GM23338 (cell line): ENCODE measurements at regions not wholly inside any gene's neighbourhood (a gene's known extent, or its start where the extent isn't known, plus 50 kb on each side); places are given as distances from the start of the nearest gene placed in this dataset.

ENCODE experiments used
- ATAC-seq: fragments of 200-7000 bp; cut with Tn5 transposase; 3 replicates; pipeline ENCODE4 v1.9.1; 2020
- DNase-seq: peaks from one replicate; pipeline ENCODE4 v3.0.0-alpha.2; 2015; ENCODE audit warnings: low spot score
- H2AFZ ChIP-seq: fragments of 200-600 bp; sonication (generic); 2 replicates; pipeline ENCODE4 v1.8.0; 2016; ENCODE audit warnings: antibody characterized with exemption, mild to moderate bottlenecking, moderate library complexity
- H3F3A ChIP-seq: fragments of 200-600 bp; sonication (generic); replicated peaks from 2 replicates; pipeline ENCODE4 v1.8.0; 2017; ENCODE audit warnings: antibody characterized with exemption, mixed run types, low read depth
- H3K27ac ChIP-seq: fragments of 200-600 bp; sonication (generic); 2 replicates; pipeline ENCODE4 v1.6.1; 2016; ENCODE audit warnings: low read depth
- H3K27me3 ChIP-seq: fragments of 200-600 bp; sonication (generic); 2 replicates; pipeline ENCODE4 v1.8.0; 2016; ENCODE audit warnings: mild to moderate bottlenecking, mixed run types, moderate library complexity; ENCODE audit not compliant: insufficient read depth
- H3K36me3 ChIP-seq: fragments of 200-600 bp; sonication (generic); 2 replicates; pipeline ENCODE4 v1.8.0; 2016; ENCODE audit warnings: mild to moderate bottlenecking; ENCODE audit not compliant: insufficient read depth
- H3K4me1 ChIP-seq: fragments of 200-600 bp; sonication (generic); 2 replicates; pipeline ENCODE4 v1.8.0; 2016; ENCODE audit warnings: mild to moderate bottlenecking, moderate library complexity; ENCODE audit not compliant: insufficient read depth
- H3K4me2 ChIP-seq: fragments of 200-600 bp; sonication (generic); 2 replicates; pipeline ENCODE4 v1.7.1; 2017; ENCODE audit warnings: mixed run types
- H3K4me3 ChIP-seq: fragments of 200-600 bp; sonication (generic); 2 replicates; pipeline ENCODE4 v1.6.1; 2016; ENCODE audit warnings: mixed run types
- H3K79me2 ChIP-seq: fragments of 200-600 bp; sonication (generic); replicated peaks from 2 replicates; pipeline ENCODE4 v1.8.0; 2017; ENCODE audit warnings: mild to moderate bottlenecking; ENCODE audit not compliant: insufficient read depth
- H3K9me2 ChIP-seq: fragments of 200-600 bp; sonication (generic); 2 replicates; pipeline ENCODE4 v1.8.0; 2017; ENCODE audit not compliant: insufficient read depth
- H4K20me1 ChIP-seq: fragments of 200-600 bp; sonication (generic); replicated peaks from 2 replicates; pipeline ENCODE4 v1.8.0; 2017; ENCODE audit warnings: mild to moderate bottlenecking; ENCODE audit not compliant: insufficient read depth
- H3K27ac Mint-ChIP-seq: 2 replicates; pipeline ENCODE4 v1.8.0; 2020; ENCODE audit warnings: inconsistent platforms, mild to moderate bottlenecking, moderate library complexity, mixed read lengths
- H3K27me3 Mint-ChIP-seq: 3 replicates; pipeline ENCODE4 v1.8.0; 2022; ENCODE audit warnings: low read depth, mild to moderate bottlenecking, moderate library complexity, mixed read lengths, inconsistent platforms; ENCODE audit not compliant: insufficient read depth, poor library complexity
- H3K36me3 Mint-ChIP-seq: 3 replicates; pipeline ENCODE4 v1.8.0; 2021; ENCODE audit warnings: low read depth, mild to moderate bottlenecking, inconsistent platforms, moderate library complexity, mixed read lengths
- H3K4me1 Mint-ChIP-seq: 3 replicates; pipeline ENCODE4 v1.8.0; 2020; ENCODE audit warnings: mild to moderate bottlenecking, inconsistent platforms, mixed read lengths
- H3K4me3 Mint-ChIP-seq: 3 replicates; pipeline ENCODE4 v1.8.0; 2021; ENCODE audit warnings: moderate library complexity, mild to moderate bottlenecking, inconsistent platforms, mixed read lengths
- H3K9me3 Mint-ChIP-seq: 3 replicates; pipeline ENCODE4 v1.8.0; 2020; ENCODE audit warnings: moderate library complexity, mild to moderate bottlenecking, inconsistent platforms, mixed read lengths
- CREB1 ChIP-seq: fragments of 250-450 bp; sonication (Bioruptor Pico); IDR thresholded peaks from 2 replicates; pipeline ENCODE4 v1.5.0; 2020; ENCODE audit warnings: low read depth, mild to moderate bottlenecking, moderate library complexity
- EZH2 ChIP-seq: fragments of 200-600 bp; sonication (generic); IDR thresholded peaks from one replicate; pipeline ENCODE4 v1.8.0; 2017; ENCODE audit warnings: antibody characterized with exemption, mild to moderate bottlenecking, low read depth; ENCODE audit not compliant: unreplicated experiment
- EZH2phosphoT487 ChIP-seq: fragments of 200-600 bp; sonication (generic); IDR thresholded peaks from one replicate; pipeline ENCODE4 v1.8.1; 2018; ENCODE audit warnings: antibody characterized with exemption; ENCODE audit not compliant: unreplicated experiment
- JUNB ChIP-seq: IDR thresholded peaks from one replicate; pipeline ENCODE4 v1.6.1; 2016; ENCODE audit warnings: antibody characterized with exemption; ENCODE audit not compliant: unreplicated experiment
- NANOG ChIP-seq: IDR thresholded peaks from 2 replicates; pipeline ENCODE4 v1.6.1; 2016; ENCODE audit warnings: antibody characterized with exemption, borderline replicate concordance
- POLR2AphosphoS5 ChIP-seq: IDR thresholded peaks from 2 replicates; pipeline ENCODE4 v1.6.1; 2016; ENCODE audit warnings: antibody characterized with exemption, low read depth
- STAT1 ChIP-seq: IDR thresholded peaks from one replicate; pipeline ENCODE4 v1.6.1; 2016; ENCODE audit warnings: antibody characterized with exemption; ENCODE audit not compliant: unreplicated experiment
- ZNF114 ChIP-seq: fragments of 250-450 bp; sonication (Bioruptor Pico); IDR thresholded peaks from 2 replicates; pipeline ENCODE4 v1.5.0; 2020; ENCODE audit warnings: mild to moderate bottlenecking, moderate library complexity
- ZNF331 ChIP-seq: fragments of 250-450 bp; sonication (Bioruptor Pico); IDR thresholded peaks from 2 replicates; pipeline ENCODE4 v1.5.0; 2020; ENCODE audit warnings: low read depth, mild to moderate bottlenecking, moderate library complexity
- TF ChIP-seq, protein P1 (sequence below): IDR thresholded peaks from 2 replicates; pipeline ENCODE4 v1.6.1; 2016; ENCODE audit warnings: antibody characterized with exemption
- TF ChIP-seq, protein P2 (sequence below), 2 experiments: fragments of 200-600 bp in 1 of 2; sonication (generic) in 1 of 2; conservative IDR thresholded peaks; 2 replicates each; pipeline versions ENCODE4 v1.5.1 to v1.6.1; 2016 to 2017; ENCODE audit warnings: antibody characterized with exemption in 2 of 2, low read depth in 2 of 2, mild to moderate bottlenecking in 2 of 2, moderate library complexity in 1 of 2
- TF ChIP-seq, protein P3 (sequence below): IDR thresholded peaks from one replicate; pipeline ENCODE4 v1.6.1; 2018; ENCODE audit warnings: antibody characterized with exemption; ENCODE audit not compliant: unreplicated experiment

DNA sequence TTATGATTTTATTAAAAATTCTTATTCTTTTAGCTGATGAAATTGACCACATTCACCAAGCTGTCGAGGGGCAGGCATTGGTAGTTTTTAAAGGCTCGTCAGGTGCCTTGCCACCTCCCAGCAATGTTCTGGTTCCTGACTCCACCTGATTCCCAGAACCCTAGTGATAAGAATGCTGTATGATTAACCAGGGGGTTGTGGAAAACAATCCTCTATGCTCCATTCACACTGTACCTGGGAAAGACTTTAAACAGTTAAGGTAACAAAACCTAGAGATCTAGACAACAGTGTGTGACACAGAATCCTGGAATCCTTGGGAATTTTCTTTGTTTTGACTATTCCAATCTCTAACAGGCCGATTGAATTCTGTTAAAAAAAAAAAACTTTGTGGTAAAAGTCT is 165.7 kb upstream of the OLIG3 start (continued):
- TF ChIP-seq POLR2AphosphoS5: no peak
- TF ChIP-seq, protein P1, sequence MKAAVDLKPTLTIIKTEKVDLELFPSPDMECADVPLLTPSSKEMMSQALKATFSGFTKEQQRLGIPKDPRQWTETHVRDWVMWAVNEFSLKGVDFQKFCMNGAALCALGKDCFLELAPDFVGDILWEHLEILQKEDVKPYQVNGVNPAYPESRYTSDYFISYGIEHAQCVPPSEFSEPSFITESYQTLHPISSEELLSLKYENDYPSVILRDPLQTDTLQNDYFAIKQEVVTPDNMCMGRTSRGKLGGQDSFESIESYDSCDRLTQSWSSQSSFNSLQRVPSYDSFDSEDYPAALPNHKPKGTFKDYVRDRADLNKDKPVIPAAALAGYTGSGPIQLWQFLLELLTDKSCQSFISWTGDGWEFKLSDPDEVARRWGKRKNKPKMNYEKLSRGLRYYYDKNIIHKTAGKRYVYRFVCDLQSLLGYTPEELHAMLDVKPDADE: no peak
- TF ChIP-seq JUNB: no peak
- no peak for TF ChIP-seq EZH2phosphoT487

DNA sequence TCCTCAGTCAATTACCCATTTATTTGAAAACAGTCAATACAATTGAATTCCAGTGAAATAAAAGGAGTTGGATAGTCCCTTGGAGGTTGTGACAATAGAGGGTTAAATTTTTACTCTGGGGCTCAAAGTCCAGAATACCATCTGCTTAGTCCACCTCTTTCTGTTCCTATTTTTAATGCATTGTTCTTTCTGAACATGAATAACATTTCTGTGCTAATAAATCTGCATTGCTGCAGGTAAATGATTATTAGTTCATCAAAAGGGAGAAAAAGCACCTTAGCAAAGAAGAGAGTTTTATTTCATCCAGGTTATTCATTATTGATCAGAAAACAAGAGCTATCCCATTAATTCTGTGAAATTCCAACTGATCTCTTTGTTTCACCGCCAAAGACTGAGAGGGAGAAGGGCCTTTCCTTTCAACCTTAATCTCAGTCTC is 166.1 kb upstream of the OLIG3 start:
- Histone ChIP-seq H3K4me3 (no peak overlapping the region), H3F3A (no peaks in the 10 kb centered on the region), H3K9me2 (0 out of 2 replicates have a peak, but pooled peaks cover 8% of the 10 kb centered on the region), H3K36me3 (no peaks in the 10 kb centered on the region; the same call in 1 of the 2 replicates), H3K4me1 (no peaks in the 10 kb centered on the region), H4K20me1 (no peaks in the 10 kb centered on the region), H3K4me2 (no peak overlapping the region), H3K79me2 (no peaks in the 10 kb centered on the region), H3K27ac (no peak overlapping the region), H3K27me3 (no peaks in the 10 kb centered on the region), H2AFZ (no peak overlapping the region)
- no peaks in the 10 kb centered on the region for H3K4me1 Mint-ChIP-seq
- ATAC-seq: no peak
- H3K4me3 Mint-ChIP-seq: no peak overlapping the region
- H3K9me3 Mint-ChIP-seq: peaks cover 23% of the 10 kb centered on the region
- H3K36me3 Mint-ChIP-seq: peaks cover 5% of the 10 kb centered on the region; the same call in 1 of the 3 replicates
- no peaks in the 10 kb centered on the region for H3K27me3 Mint-ChIP-seq
- no peak overlapping the region for H3K27ac Mint-ChIP-seq
- no peak for DNase-seq
- TF ChIP-seq POLR2AphosphoS5 (no peak), STAT1 (no peak), EZH2phosphoT487 (no peak), ZNF331 (CRISPR knock-in tag) (no peak), EZH2 (no peak), CREB1 (CRISPR knock-in tag) (no peak), NANOG (no peak), ZNF114 (CRISPR knock-in tag) (no peak), JUNB (no peak)
- TF ChIP-seq, protein P2, sequence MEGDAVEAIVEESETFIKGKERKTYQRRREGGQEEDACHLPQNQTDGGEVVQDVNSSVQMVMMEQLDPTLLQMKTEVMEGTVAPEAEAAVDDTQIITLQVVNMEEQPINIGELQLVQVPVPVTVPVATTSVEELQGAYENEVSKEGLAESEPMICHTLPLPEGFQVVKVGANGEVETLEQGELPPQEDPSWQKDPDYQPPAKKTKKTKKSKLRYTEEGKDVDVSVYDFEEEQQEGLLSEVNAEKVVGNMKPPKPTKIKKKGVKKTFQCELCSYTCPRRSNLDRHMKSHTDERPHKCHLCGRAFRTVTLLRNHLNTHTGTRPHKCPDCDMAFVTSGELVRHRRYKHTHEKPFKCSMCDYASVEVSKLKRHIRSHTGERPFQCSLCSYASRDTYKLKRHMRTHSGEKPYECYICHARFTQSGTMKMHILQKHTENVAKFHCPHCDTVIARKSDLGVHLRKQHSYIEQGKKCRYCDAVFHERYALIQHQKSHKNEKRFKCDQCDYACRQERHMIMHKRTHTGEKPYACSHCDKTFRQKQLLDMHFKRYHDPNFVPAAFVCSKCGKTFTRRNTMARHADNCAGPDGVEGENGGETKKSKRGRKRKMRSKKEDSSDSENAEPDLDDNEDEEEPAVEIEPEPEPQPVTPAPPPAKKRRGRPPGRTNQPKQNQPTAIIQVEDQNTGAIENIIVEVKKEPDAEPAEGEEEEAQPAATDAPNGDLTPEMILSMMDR (conservative IDR thresholded peaks at IDR 0.05; ENCODE audit: low read depth in 2 of 2): no peak
- TF ChIP-seq, protein P3, sequence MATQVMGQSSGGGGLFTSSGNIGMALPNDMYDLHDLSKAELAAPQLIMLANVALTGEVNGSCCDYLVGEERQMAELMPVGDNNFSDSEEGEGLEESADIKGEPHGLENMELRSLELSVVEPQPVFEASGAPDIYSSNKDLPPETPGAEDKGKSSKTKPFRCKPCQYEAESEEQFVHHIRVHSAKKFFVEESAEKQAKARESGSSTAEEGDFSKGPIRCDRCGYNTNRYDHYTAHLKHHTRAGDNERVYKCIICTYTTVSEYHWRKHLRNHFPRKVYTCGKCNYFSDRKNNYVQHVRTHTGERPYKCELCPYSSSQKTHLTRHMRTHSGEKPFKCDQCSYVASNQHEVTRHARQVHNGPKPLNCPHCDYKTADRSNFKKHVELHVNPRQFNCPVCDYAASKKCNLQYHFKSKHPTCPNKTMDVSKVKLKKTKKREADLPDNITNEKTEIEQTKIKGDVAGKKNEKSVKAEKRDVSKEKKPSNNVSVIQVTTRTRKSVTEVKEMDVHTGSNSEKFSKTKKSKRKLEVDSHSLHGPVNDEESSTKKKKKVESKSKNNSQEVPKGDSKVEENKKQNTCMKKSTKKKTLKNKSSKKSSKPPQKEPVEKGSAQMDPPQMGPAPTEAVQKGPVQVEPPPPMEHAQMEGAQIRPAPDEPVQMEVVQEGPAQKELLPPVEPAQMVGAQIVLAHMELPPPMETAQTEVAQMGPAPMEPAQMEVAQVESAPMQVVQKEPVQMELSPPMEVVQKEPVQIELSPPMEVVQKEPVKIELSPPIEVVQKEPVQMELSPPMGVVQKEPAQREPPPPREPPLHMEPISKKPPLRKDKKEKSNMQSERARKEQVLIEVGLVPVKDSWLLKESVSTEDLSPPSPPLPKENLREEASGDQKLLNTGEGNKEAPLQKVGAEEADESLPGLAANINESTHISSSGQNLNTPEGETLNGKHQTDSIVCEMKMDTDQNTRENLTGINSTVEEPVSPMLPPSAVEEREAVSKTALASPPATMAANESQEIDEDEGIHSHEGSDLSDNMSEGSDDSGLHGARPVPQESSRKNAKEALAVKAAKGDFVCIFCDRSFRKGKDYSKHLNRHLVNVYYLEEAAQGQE: no peak
- TF ChIP-seq, protein P1: no peak
